Astrocyte of the cerebellum (primary cell): ENCODE measurements at regions not wholly inside any gene's neighbourhood (a gene's known extent, or its start where the extent isn't known, plus 50 kb on each side); places are given as distances from the start of the nearest gene placed in this dataset.

Source experiments
- DNase-seq: peaks from one replicate; pipeline ENCODE4 v3.0.0-alpha.2; 2011; ENCODE audit warnings: low read depth
- H3K4me3 ChIP-seq: 2 replicates; pipeline ENCODE4 v1.5.1; 2011; ENCODE audit warnings: mild to moderate bottlenecking, low read depth, low read length, moderate library complexity
- CTCF ChIP-seq: IDR thresholded peaks from 2 replicates; pipeline ENCODE4 v1.5.1; 2012; ENCODE audit warnings: low read length, low read depth, moderate library complexity, mild to moderate bottlenecking; ENCODE audit errors: missing control alignments
- in situ Hi-C: cut with HindIII; loops from 2 replicates; pipeline ENCODE4 v1.10.0; 2017; ENCODE audit warnings: low sequenced_read_pairs

GRCh38 chr18:44625386-44625785 is 55.3 kb upstream of the SETBP1 start:
- no peak for DNase-seq
- TF ChIP-seq CTCF: no peak
- H3K4me3 ChIP-seq: no peak overlapping the region
- in situ Hi-C loops: no loop called here

- in situ Hi-C loops: no loop called here
- no peak for DNase-seq
- TF ChIP-seq CTCF: no peak
Observed at GRCh38 chr18:44626236-44626635, 54.5 kb upstream of the SETBP1 start.

GRCh38 chr18:44626807-44627206 is 53.9 kb upstream of the SETBP1 start:
- in situ Hi-C loops: no loop called here
- no peak overlapping the region for H3K4me3 ChIP-seq
- no peak for TF ChIP-seq CTCF
- no peak for DNase-seq

More at GRCh38 chr18:44626236-44626635, 54.5 kb upstream of the SETBP1 start:
- H3K4me3 ChIP-seq: no peak overlapping the region

GRCh38 chr18:44627280-44627679 is 53.4 kb upstream of the SETBP1 start:
- DNase-seq: no peak
- no peak for TF ChIP-seq CTCF
- in situ Hi-C loops: no loop called here
- H3K4me3 ChIP-seq: no peak overlapping the region

- no peak overlapping the region for H3K4me3 ChIP-seq
- in situ Hi-C loops: no loop called here
- no peak for DNase-seq
- TF ChIP-seq CTCF: no peak
Observed at GRCh38 chr18:44629406-44629805, 51.3 kb upstream of the SETBP1 start.

- no peak for TF ChIP-seq CTCF
- no peak for DNase-seq
- in situ Hi-C loops: no loop called here
- H3K4me3 ChIP-seq: no peak overlapping the region
Observed at GRCh38 chr18:44630118-44630517, 50.6 kb upstream of the SETBP1 start.
